ENCODE measurements at regions not wholly inside any gene's neighbourhood (a gene's known extent, or its start where the extent isn't known, plus 50 kb on each side); places are given as distances from the start of the nearest gene placed in this dataset.

DNA sequence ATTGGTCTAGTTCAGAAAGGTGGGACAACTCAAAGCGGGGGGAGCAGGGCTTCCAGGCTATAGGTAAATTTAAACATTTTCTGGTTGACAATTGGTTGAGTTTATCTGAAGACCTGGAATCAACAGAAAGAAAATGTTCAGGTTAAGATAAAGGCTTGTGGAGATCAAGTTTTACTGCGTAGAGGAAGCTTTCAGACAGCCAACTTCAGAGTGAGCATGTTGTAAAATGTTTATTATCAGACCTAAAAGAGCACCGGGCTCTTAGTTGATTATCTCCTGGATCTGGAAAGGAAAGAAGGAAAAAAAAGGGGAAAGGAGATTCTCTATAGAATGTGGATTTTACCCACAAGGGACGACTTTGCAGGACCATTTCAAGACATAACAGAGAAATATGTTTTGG lies 227.0 kb upstream of the SH3BP4 start:
- Histone ChIP-seq H3K9me3 (replicated peaks; ENCODE audit: control insufficient read depth, insufficient read depth, low read length) (no peaks in the 10 kb centered on the region), H3K79me2 (ENCODE audit: control insufficient read depth, insufficient read depth, low read length) (no peaks in the 10 kb centered on the region), H3K4me2 (ENCODE audit: control insufficient read depth, insufficient read depth) (no peak overlapping the region), H3K4me3 (no peak overlapping the region), H3K27ac (ENCODE audit: control insufficient read depth, insufficient read depth) (no peak overlapping the region), H4K20me1 (ENCODE audit: control insufficient read depth, insufficient read depth) (no peaks in the 10 kb centered on the region), H3K4me1 (ENCODE audit: control insufficient read depth, insufficient read depth, low read length) (no peaks in the 10 kb centered on the region), H2AFZ (ENCODE audit: control insufficient read depth, low read depth, low read length) (no peak overlapping the region), H3K36me3 (ENCODE audit: control insufficient read depth in 2 of 2, insufficient read depth in 2 of 2, low read length in 1 of 2) (no peaks in the 10 kb centered on the region), H3K27me3 (replicated peaks in 1 of 2; ENCODE audit: control insufficient read depth in 2 of 2, insufficient read depth in 2 of 2, low read length in 1 of 2) (no peaks in the 10 kb centered on the region), H3K9ac (ENCODE audit: control insufficient read depth, insufficient read depth, low read length) (no peak overlapping the region)
- in situ Hi-C loops (cut with MboI) (no loop called here), intact Hi-C loops (cut with micrococcal nuclease; ENCODE audit: unreplicated experiment) (no loop called here)
- no TSS peak for BruUV-seq (replicated peaks)
- TF ChIP-seq, protein P1, sequence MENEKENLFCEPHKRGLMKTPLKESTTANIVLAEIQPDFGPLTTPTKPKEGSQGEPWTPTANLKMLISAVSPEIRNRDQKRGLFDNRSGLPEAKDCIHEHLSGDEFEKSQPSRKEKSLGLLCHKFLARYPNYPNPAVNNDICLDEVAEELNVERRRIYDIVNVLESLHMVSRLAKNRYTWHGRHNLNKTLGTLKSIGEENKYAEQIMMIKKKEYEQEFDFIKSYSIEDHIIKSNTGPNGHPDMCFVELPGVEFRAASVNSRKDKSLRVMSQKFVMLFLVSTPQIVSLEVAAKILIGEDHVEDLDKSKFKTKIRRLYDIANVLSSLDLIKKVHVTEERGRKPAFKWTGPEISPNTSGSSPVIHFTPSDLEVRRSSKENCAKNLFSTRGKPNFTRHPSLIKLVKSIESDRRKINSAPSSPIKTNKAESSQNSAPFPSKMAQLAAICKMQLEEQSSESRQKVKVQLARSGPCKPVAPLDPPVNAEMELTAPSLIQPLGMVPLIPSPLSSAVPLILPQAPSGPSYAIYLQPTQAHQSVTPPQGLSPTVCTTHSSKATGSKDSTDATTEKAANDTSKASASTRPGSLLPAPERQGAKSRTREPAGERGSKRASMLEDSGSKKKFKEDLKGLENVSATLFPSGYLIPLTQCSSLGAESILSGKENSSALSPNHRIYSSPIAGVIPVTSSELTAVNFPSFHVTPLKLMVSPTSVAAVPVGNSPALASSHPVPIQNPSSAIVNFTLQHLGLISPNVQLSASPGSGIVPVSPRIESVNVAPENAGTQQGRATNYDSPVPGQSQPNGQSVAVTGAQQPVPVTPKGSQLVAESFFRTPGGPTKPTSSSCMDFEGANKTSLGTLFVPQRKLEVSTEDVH (IDR thresholded peaks at IDR 0.05; ENCODE audit: low read depth, partially characterized antibody): no peak
- TF ChIP-seq, protein P2, sequence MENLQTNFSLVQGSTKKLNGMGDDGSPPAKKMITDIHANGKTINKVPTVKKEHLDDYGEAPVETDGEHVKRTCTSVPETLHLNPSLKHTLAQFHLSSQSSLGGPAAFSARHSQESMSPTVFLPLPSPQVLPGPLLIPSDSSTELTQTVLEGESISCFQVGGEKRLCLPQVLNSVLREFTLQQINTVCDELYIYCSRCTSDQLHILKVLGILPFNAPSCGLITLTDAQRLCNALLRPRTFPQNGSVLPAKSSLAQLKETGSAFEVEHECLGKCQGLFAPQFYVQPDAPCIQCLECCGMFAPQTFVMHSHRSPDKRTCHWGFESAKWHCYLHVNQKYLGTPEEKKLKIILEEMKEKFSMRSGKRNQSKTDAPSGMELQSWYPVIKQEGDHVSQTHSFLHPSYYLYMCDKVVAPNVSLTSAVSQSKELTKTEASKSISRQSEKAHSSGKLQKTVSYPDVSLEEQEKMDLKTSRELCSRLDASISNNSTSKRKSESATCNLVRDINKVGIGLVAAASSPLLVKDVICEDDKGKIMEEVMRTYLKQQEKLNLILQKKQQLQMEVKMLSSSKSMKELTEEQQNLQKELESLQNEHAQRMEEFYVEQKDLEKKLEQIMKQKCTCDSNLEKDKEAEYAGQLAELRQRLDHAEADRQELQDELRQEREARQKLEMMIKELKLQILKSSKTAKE (IDR thresholded peaks at IDR 0.05; ENCODE audit: low read depth, poor library complexity, severe bottlenecking): no peak
- TF ChIP-seq ESRRA (IDR thresholded peaks at IDR 0.05; ENCODE audit: low read length): no peak
- no peak for TF ChIP-seq SMARCA5 (IDR thresholded peaks at IDR 0.05)
- TF ChIP-seq FOXM1 (IDR thresholded peaks at IDR 0.05; ENCODE audit: low read depth, low read length): no peak
- no peak for TF ChIP-seq JUNB (IDR thresholded peaks at IDR 0.05)
- no peak for TF ChIP-seq DPF2 (IDR thresholded peaks at IDR 0.05)
- TF ChIP-seq, protein P3, sequence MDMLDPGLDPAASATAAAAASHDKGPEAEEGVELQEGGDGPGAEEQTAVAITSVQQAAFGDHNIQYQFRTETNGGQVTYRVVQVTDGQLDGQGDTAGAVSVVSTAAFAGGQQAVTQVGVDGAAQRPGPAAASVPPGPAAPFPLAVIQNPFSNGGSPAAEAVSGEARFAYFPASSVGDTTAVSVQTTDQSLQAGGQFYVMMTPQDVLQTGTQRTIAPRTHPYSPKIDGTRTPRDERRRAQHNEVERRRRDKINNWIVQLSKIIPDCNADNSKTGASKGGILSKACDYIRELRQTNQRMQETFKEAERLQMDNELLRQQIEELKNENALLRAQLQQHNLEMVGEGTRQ (IDR thresholded peaks at IDR 0.05; ENCODE audit: borderline replicate concordance, low read depth, low read length): no peak
- no peak for TF ChIP-seq NRF1 (conservative IDR thresholded peaks at IDR 0.05; ENCODE audit: low read depth, low read length)
- TF ChIP-seq, protein P4, sequence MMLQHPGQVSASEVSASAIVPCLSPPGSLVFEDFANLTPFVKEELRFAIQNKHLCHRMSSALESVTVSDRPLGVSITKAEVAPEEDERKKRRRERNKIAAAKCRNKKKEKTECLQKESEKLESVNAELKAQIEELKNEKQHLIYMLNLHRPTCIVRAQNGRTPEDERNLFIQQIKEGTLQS (IDR thresholded peaks at IDR 0.05; ENCODE audit: borderline replicate concordance, extremely low read depth, low read depth, low read length): no peak
- ATAC-seq: no peak
- FAIRE-seq: no peak
- ChIA-PET RAD21 (ENCODE audit: unreplicated experiment) (no interaction called here), CTCF (no interaction called here), SMC1A (ENCODE audit: uncharacterized antibody, unreplicated experiment) (interaction anchor here (0.7 kb wide), 1 partner anchor 349 kb away, joined by 3 read pairs; no protein-coding TSS in a partner anchor), POLR2A (no interaction called here)
- DNase-seq (ENCODE audit: low read depth, low spot score): no peak
- 12% methylated on average over 4 of the region's 4 CpGs for WGBS (ENCODE audit: insufficient coverage, insufficient replicate concordance, low lambda C conversion rate, missing lambda C conversion rate)
